ENCODE measurements at regions not wholly inside any gene's neighbourhood (a gene's known extent, or its start where the extent isn't known, plus 50 kb on each side); places are given as distances from the start of the nearest gene placed in this dataset.
"Not testable (repeated sequence)": the region's sequence is repeated elsewhere in the genome, so short reads cannot be mapped to it uniquely, and the experiment has no call there.

DNA sequence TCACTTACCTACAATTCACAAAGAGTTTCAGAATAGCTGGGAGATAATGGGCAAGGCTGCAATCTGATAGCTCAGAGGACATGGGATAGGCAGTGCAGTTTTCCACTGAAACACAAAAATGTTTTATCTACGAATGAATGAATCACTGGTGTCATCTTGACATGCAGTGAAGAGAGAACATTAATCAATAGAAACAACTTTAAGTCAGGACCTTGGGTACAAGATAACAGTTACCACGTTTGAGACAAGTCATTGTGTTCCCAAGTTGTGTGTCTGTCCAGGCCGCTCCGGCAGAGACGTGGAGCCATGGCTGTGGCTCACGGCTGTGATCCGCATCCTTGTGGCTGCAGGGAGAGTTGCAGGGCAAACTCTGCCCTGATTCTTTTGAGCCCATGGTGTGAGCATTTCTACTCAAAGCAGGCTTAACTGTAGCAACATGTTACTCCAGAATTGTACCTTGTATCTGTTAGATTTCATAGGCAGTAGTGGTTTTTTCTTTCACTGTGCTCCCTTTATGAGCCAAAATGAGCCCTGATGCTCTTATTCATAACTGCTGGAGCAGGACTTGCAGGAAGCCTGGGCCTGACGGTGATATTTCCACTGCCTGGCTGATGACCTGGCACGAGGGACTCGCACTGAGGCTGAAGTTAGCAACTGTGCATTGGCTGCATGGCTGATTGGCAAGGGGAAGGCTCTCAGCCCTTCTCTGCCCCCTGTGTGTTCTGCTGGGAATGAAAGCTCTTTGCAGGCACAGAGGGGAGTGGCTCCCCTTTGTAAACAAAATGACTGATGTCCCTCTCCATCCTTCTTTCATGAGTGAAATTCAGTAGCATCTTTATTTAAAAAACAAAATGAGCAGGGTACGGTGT lies 465.2 kb downstream of the AJAP1 start:
- 61 to 69% methylated on average over 10 to 11 of the region's 11 CpGs for WGBS, 2 experiments (ENCODE audit: insufficient coverage in 2 of 2)

DNA sequence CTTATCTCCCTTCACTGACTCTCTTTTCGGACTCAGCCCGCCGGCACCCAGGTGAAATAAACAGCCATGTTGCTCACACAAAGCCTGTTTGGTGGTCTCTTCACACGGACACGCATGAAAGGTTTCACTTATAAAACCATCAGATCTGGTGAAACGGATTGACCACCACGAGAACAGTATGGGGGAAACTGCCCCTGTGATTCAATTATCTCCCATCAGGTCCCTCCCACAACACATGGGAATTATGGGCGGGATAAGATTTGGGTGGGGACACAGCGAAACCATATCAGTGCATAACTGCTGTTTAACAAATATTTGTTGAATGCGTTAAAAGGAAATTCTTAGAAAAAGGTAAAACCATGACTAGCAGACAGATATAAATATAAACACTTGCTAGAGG lies 464.4 kb downstream of the AJAP1 start:
- not testable (repeated sequence) for H3K27ac ChIP-seq (ENCODE audit: low read depth, low read length, severe bottlenecking); H3K36me3 ChIP-seq (ENCODE audit: control insufficient read depth, insufficient read depth, low read length); H3K9me3 ChIP-seq (ENCODE audit: control insufficient read depth, low read length); H3K4me1 ChIP-seq (ENCODE audit: control insufficient read depth, insufficient read depth, low read length, poor library complexity, severe bottlenecking); H3K4me3 ChIP-seq (ENCODE audit: extremely low read depth, insufficient read depth, low read length, poor library complexity, severe bottlenecking)
- 72 to 80% methylated on average over 1 to 2 of the region's 10 CpGs for WGBS, 2 experiments (ENCODE audit: insufficient coverage in 2 of 2)

More for the DNA sequence above, 465.2 kb downstream of the AJAP1 start:
- H3K4me1 ChIP-seq (ENCODE audit: control insufficient read depth, insufficient read depth, low read length, poor library complexity, severe bottlenecking) = no peaks in the 10 kb centered on the region
- no peak overlapping the region for H3K27ac ChIP-seq (ENCODE audit: low read depth, low read length, severe bottlenecking)
- no peak overlapping the region for H3K4me3 ChIP-seq (ENCODE audit: extremely low read depth, insufficient read depth, low read length, poor library complexity, severe bottlenecking)
- H3K36me3 ChIP-seq (ENCODE audit: control insufficient read depth, insufficient read depth, low read length) = no peaks in the 10 kb centered on the region
- H3K9me3 ChIP-seq (ENCODE audit: control insufficient read depth, low read length) = no peaks in the 10 kb centered on the region

DNA sequence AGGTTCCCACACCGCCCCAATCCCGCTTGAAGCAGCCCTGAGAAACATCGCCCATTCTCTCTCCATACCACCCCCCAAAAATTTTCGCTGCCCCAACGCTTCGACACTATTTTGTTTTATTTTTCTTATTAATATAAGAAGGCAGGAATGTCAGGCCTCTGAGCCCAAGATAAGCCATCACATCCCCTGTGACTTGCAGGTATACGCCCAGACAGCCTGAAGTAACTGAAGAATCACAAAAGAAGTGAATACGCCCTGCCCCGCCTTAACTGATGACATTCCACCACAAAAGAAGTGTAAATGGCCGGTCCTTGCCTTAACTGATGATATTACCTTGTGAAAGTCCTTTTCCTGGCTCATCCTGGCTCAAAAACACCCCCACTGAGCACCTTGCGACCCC lies 463.9 kb downstream of the AJAP1 start:
- not testable (repeated sequence) for H3K4me3 ChIP-seq (ENCODE audit: extremely low read depth, insufficient read depth, low read length, poor library complexity, severe bottlenecking); H3K4me1 ChIP-seq (ENCODE audit: control insufficient read depth, insufficient read depth, low read length, poor library complexity, severe bottlenecking); H3K36me3 ChIP-seq (ENCODE audit: control insufficient read depth, insufficient read depth, low read length); H3K27ac ChIP-seq (ENCODE audit: low read depth, low read length, severe bottlenecking); H3K9me3 ChIP-seq (ENCODE audit: control insufficient read depth, low read length)
- WGBS, 2 experiments (ENCODE audit: insufficient coverage in 2 of 2) = 71% methylated on average over 1 of the region's 11 CpGs; no CpG with 5 or more reads in 1 of the 2 experiments

DNA sequence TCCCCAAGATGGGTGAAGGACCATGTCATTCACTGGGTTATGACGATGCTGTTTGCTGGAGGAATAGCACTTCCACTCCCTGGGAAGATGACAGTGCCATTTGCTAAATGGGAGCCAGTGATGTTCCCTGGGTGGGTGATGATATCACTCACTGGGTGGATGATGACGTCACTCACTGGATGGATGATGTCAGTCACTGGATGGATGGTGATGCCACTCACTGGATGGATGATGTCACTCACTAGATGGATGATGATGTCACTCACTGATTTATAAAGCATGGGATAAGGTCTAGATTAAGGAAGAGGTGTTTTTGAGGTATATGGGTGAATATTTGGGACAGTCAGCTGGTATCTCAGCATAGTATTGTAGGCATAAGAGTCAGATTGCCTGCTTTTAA lies 457.2 kb downstream of the AJAP1 start:
- no peak overlapping the region for H3K27ac ChIP-seq (ENCODE audit: low read depth, low read length, severe bottlenecking)
- no peaks in the 10 kb centered on the region for H3K36me3 ChIP-seq (ENCODE audit: control insufficient read depth, insufficient read depth, low read length)
- no peaks in the 10 kb centered on the region for H3K9me3 ChIP-seq (ENCODE audit: control insufficient read depth, low read length)
- H3K4me1 ChIP-seq (ENCODE audit: control insufficient read depth, insufficient read depth, low read length, poor library complexity, severe bottlenecking) = no peaks in the 10 kb centered on the region
- H3K4me3 ChIP-seq (ENCODE audit: extremely low read depth, insufficient read depth, low read length, poor library complexity, severe bottlenecking) = no peak overlapping the region
- WGBS, 2 experiments (ENCODE audit: insufficient coverage in 2 of 2) = 80 to 96% methylated on average over 2 of the region's 2 CpGs

DNA sequence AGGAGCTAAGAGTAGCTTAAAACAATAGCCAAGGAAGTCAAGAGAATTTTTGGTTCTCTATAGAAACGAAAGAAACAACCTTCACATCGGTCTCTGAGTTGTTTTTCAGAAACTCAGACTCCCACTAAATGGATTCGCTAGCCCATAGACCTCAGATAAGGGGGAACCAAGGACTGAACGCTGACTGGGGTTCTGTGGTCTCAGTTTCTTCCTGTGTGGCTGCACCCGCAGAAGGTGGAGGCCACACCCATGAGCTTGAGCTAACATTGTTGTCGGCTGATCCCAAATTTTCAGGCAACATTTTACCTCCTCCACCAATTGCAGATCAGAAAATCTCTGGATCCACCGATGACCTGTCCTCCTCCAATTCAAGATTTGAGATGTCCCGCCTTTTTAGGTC lies 456.1 kb downstream of the AJAP1 start:
- Histone ChIP-seq H3K4me1 (ENCODE audit: control insufficient read depth, insufficient read depth, low read length, poor library complexity, severe bottlenecking) (no peaks in the 10 kb centered on the region), H3K4me3 (ENCODE audit: extremely low read depth, insufficient read depth, low read length, poor library complexity, severe bottlenecking) (no peak overlapping the region), H3K36me3 (ENCODE audit: control insufficient read depth, insufficient read depth, low read length) (no peaks in the 10 kb centered on the region), H3K27ac (ENCODE audit: low read depth, low read length, severe bottlenecking) (no peak overlapping the region), H3K9me3 (ENCODE audit: control insufficient read depth, low read length) (no peaks in the 10 kb centered on the region)
- 88 to 92% methylated on average over 8 of the region's 8 CpGs for WGBS, 2 experiments (ENCODE audit: insufficient coverage in 2 of 2)

DNA sequence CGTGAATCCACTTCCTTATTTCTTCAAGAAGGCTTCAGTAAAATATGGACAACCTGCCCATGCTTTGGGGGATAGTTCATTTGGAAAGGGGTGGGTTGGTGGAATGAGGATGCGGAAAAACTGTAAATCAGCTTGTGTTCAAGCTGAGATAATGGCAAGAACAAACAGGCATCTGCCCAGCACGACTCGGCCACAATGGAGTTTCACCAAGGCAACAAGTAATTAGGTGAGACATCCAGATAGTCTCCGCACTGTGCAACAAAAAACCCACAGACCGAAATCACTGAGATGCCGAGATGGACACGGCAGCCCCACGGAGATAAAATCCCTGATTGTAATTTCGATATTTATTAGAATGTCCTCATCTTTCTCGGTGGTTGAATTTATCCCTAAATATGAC lies 455.2 kb downstream of the AJAP1 start:
- H3K27ac ChIP-seq (ENCODE audit: low read depth, low read length, severe bottlenecking) = no peak overlapping the region
- H3K9me3 ChIP-seq (ENCODE audit: control insufficient read depth, low read length) = no peaks in the 10 kb centered on the region
- H3K4me3 ChIP-seq (ENCODE audit: extremely low read depth, insufficient read depth, low read length, poor library complexity, severe bottlenecking) = no peak overlapping the region
- WGBS, 2 experiments (ENCODE audit: insufficient coverage in 2 of 2) = 82 to 90% methylated on average over 6 of the region's 11 CpGs
- H3K4me1 ChIP-seq (ENCODE audit: control insufficient read depth, insufficient read depth, low read length, poor library complexity, severe bottlenecking) = no peaks in the 10 kb centered on the region
- no peaks in the 10 kb centered on the region for H3K36me3 ChIP-seq (ENCODE audit: control insufficient read depth, insufficient read depth, low read length)

DNA sequence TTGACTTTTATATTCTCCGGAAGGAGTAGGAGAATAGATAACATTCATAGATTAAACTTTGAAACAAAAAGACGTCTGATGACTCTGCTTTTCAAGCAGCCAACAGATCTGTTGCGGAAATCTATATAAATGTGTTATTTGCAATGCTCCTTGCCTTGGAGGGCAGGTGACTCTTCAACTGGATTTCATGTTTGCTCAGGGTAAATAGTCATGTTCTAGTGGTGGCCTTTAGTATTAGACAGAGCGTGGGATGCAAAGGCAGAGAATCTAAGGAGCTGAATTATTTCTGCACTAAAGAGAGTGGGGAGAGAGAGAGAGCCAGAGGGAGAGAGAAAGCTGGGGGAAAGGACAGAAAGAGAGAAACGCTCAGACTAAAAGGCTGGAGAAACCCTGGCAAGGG lies 454.3 kb downstream of the AJAP1 start:
- H3K4me1 ChIP-seq (ENCODE audit: control insufficient read depth, insufficient read depth, low read length, poor library complexity, severe bottlenecking) = no peaks in the 10 kb centered on the region
- no peak overlapping the region for H3K27ac ChIP-seq (ENCODE audit: low read depth, low read length, severe bottlenecking)
- H3K9me3 ChIP-seq (ENCODE audit: control insufficient read depth, low read length) = no peaks in the 10 kb centered on the region
- no peaks in the 10 kb centered on the region for H3K36me3 ChIP-seq (ENCODE audit: control insufficient read depth, insufficient read depth, low read length)
- no peak overlapping the region for H3K4me3 ChIP-seq (ENCODE audit: extremely low read depth, insufficient read depth, low read length, poor library complexity, severe bottlenecking)
- WGBS, 2 experiments (ENCODE audit: insufficient coverage in 2 of 2) = 85 to 88% methylated on average over 3 of the region's 5 CpGs

DNA sequence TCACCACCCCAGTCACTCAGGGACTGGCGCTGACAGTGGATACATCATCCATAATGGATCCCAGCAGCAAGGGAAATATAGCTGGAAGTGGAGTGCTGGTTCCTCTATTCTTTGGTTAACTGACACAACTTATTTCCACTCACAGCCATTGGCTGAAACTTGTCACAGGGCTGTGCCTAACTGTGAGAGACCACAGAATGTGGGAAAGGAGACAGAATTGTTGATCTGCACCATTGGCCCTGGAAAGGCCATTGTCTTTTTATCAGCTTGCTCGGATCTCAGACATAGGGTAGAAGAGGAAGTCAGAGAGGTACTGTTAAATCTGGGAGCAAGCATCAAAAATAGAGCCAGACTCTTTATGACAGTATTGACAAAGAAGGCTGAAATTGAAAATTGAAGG lies 451.3 kb downstream of the AJAP1 start:
- Histone ChIP-seq H3K36me3 (ENCODE audit: control insufficient read depth, insufficient read depth, low read length) (no peaks in the 10 kb centered on the region), H3K27ac (ENCODE audit: low read depth, low read length, severe bottlenecking) (no peak overlapping the region), H3K4me3 (ENCODE audit: extremely low read depth, insufficient read depth, low read length, poor library complexity, severe bottlenecking) (no peak overlapping the region), H3K4me1 (ENCODE audit: control insufficient read depth, insufficient read depth, low read length, poor library complexity, severe bottlenecking) (no peaks in the 10 kb centered on the region), H3K9me3 (ENCODE audit: control insufficient read depth, low read length) (no peaks in the 10 kb centered on the region)
- 67 to 80% methylated on average over 1 of the region's 2 CpGs for WGBS, 2 experiments (ENCODE audit: insufficient coverage in 2 of 2)

DNA sequence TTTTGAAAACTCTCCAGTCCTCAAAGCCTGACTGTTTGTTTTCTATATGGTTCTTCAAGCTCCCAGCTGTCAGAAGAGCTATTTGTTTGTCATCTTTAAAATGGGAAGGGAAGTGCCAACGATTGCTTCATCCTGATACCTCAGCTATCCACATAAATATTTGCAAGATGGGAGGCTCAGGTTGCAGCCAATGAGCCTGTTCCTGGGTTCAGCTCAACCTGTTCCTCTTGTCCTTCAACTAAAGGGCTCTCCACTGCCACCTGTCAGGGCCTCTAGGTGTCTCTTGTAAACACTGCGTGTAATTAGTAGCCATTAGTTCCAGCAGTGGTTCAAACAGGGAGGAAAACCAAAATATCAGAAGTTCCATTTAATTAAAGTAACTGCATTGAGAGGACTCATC lies 445.1 kb downstream of the AJAP1 start:
- Histone ChIP-seq H3K36me3 (ENCODE audit: control insufficient read depth, insufficient read depth, low read length) (no peaks in the 10 kb centered on the region), H3K9me3 (ENCODE audit: control insufficient read depth, low read length) (no peaks in the 10 kb centered on the region), H3K4me1 (ENCODE audit: control insufficient read depth, insufficient read depth, low read length, poor library complexity, severe bottlenecking) (no peaks in the 10 kb centered on the region), H3K27ac (ENCODE audit: low read depth, low read length, severe bottlenecking) (no peak overlapping the region), H3K4me3 (ENCODE audit: extremely low read depth, insufficient read depth, low read length, poor library complexity, severe bottlenecking) (no peak overlapping the region)
- WGBS, 2 experiments (ENCODE audit: insufficient coverage in 2 of 2) = 52 to 80% methylated on average over 1 to 2 of the region's 2 CpGs

DNA sequence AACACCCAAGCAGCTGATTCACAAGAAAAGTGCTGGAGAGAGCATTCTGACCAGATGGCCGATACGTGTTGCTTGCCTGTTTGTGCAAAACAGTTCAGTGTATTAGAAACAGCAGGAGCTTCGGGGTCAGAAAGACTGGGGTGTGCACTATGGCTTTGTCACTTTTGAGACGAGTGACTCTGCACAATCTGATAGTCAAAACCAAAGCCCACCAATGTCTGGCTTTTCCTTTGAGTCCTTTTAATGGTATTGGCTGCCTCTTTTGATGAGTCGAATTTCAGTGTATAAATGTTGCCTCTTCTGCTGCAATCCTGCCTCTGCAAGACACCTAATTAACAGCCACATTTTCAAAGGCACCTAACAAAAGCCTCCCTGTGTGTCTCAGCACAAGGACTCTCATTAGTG lies 444.6 kb downstream of the AJAP1 start:
- Histone ChIP-seq H3K4me1 (ENCODE audit: control insufficient read depth, insufficient read depth, low read length, poor library complexity, severe bottlenecking) (no peaks in the 10 kb centered on the region), H3K36me3 (ENCODE audit: control insufficient read depth, insufficient read depth, low read length) (no peaks in the 10 kb centered on the region), H3K9me3 (ENCODE audit: control insufficient read depth, low read length) (no peaks in the 10 kb centered on the region), H3K27ac (ENCODE audit: low read depth, low read length, severe bottlenecking) (no peak overlapping the region), H3K4me3 (ENCODE audit: extremely low read depth, insufficient read depth, low read length, poor library complexity, severe bottlenecking) (no peak overlapping the region)
- 69 to 88% methylated on average over 4 of the region's 5 CpGs for WGBS, 2 experiments (ENCODE audit: insufficient coverage in 2 of 2)

DNA sequence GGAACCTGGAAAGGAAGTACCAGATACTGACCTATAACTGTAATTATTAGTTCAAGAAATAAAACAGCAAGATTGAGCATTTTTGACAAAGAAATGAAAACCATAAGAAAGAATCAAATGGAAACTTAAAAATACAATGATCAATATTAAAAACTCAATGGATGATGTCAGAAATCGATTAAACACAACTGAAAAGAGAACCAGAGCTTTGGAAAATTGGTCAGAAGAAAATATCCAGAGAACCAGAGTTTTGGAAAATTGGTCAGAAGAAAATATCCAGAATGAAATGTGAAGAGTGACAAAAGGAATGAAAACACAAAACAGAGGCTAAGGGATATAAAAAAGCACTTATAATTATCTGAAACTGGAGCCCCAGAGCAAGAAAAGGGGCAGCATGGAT lies 438.6 kb downstream of the AJAP1 start:
- Histone ChIP-seq H3K27ac (ENCODE audit: low read depth, low read length, severe bottlenecking) (no peak overlapping the region), H3K36me3 (ENCODE audit: control insufficient read depth, insufficient read depth, low read length) (no peaks in the 10 kb centered on the region), H3K9me3 (ENCODE audit: control insufficient read depth, low read length) (peaks cover 11% of the 10 kb centered on the region), H3K4me3 (ENCODE audit: extremely low read depth, insufficient read depth, low read length, poor library complexity, severe bottlenecking) (no peak overlapping the region), H3K4me1 (ENCODE audit: control insufficient read depth, insufficient read depth, low read length, poor library complexity, severe bottlenecking) (no peaks in the 10 kb centered on the region)
- no CpG with 5 or more reads among the region's 1 CpG for WGBS, 2 experiments (ENCODE audit: insufficient coverage in 2 of 2)

Measured in mesodermal cell (in vitro differentiated cells).